HepG2 (cell line): ENCODE measurements at regions not wholly inside any gene's neighbourhood (a gene's known extent, or its start where the extent isn't known, plus 50 kb on each side); places are given as distances from the start of the nearest gene placed in this dataset.
"Not testable (repeated sequence)": the region's sequence is repeated elsewhere in the genome, so short reads cannot be mapped to it uniquely, and the experiment has no call there.

ENCODE experiments used
- ATAC-seq: fragments of 200-7000 bp; cut with Tn5 transposase; 3 replicates; pipeline ENCODE4 v1.9.1; 2020; ENCODE audit warnings: mild to moderate bottlenecking, moderate library complexity
- BruUV-seq: library from RNA; stranded (reverse); fragments of 400-500 nt; replicated peaks from 2 replicates; lab custom pipeline; 2021; lab: Mats Ljungman, UMichigan
- CTCF ChIA-PET: fragments of 300-600 bp; formaldehyde crosslinking; extraction: SDS; loops from one replicate; lab custom pipeline; 2021; ENCODE audit warnings: low total read pairs, inconsistent platforms, low intra/inter-chr PET ratio; lab: Yijun Ruan, JAX
- POLR2A ChIA-PET: fragments of 350-600 bp; sonication (Branson Sonifier 250); formaldehyde crosslinking; loops from one replicate; lab custom pipeline; 2020; ENCODE audit warnings: antibody characterized with exemption, inconsistent platforms; lab: Yijun Ruan, JAX
- DNase-seq: peaks from one replicate; pipeline ENCODE4 v3.0.0-alpha.2; 2015; ENCODE audit warnings: low spot score
- FAIRE-seq: peaks from 3 replicates; lab custom pipeline; 2011; peaks lifted over from hg19 to GRCh38; lab: Jason Lieb, UNC
- H2AFZ ChIP-seq: one replicate; pipeline ENCODE4 v1.6.1; 2011; ENCODE audit warnings: low read length, inconsistent platforms
- H3K27ac ChIP-seq: fragments of 300-600 bp; 3 replicates; pipeline ENCODE4 v1.8.0; 2011; ENCODE audit warnings: mixed run types, mild to moderate bottlenecking, mixed read lengths, low read length, inconsistent platforms; ENCODE audit not compliant: insufficient read depth; ENCODE audit errors: extremely low read length
- H3K27me3 ChIP-seq, 2 experiments: fragments of 200-600 bp in 1 of 2; 2 replicates in 1 of 2; 3 replicates in 1 of 2; pipeline versions ENCODE4 v1.6.0 to v1.8.0; 2011; ENCODE audit warnings: low read length in 2 of 2, mild to moderate bottlenecking in 2 of 2, moderate library complexity in 2 of 2, inconsistent platforms in 1 of 2; ENCODE audit not compliant: insufficient read depth in 2 of 2, control insufficient read depth in 1 of 2
- H3K36me3 ChIP-seq, 2 experiments: fragments of 200-600 bp in 1 of 2; replicated peaks in 1 of 2; 2 replicates in 1 of 2; 3 replicates in 1 of 2; pipeline versions ENCODE4 v1.5.1 to v1.8.0; 2011; ENCODE audit warnings: low read length in 2 of 2, inconsistent platforms in 1 of 2; ENCODE audit not compliant: insufficient read depth in 2 of 2, control insufficient read depth in 1 of 2
- H3K4me1 ChIP-seq: 2 replicates; pipeline ENCODE4 v1.5.1; 2012; ENCODE audit warnings: low read length, inconsistent platforms; ENCODE audit not compliant: insufficient read depth
- H3K4me2 ChIP-seq: 2 replicates; pipeline ENCODE4 v1.6.0; 2011; ENCODE audit warnings: low read depth, low read length, inconsistent platforms
- H3K4me3 ChIP-seq, 3 experiments: fragments of 200-600 bp in 1 of 3; sonication (generic), shearing (Covaris generic) in 1 of 3; replicated peaks in 1 of 3; 2 replicates each; pipeline ENCODE4 v1.5.1; 2011 to 2016; ENCODE audit warnings: low read length in 3 of 3, inconsistent platforms in 2 of 3, low read depth in 2 of 3, mild to moderate bottlenecking in 2 of 3, control low read depth in 1 of 3, mixed read lengths in 1 of 3; ENCODE audit not compliant: insufficient read depth in 1 of 3
- H3K79me2 ChIP-seq: one replicate; pipeline ENCODE4 v1.6.1; 2011; ENCODE audit warnings: low read length, inconsistent platforms; ENCODE audit not compliant: insufficient read depth
- H3K9ac ChIP-seq: 2 replicates; pipeline ENCODE4 v1.6.0; 2011; ENCODE audit warnings: mild to moderate bottlenecking, low read depth, low read length, inconsistent platforms; ENCODE audit not compliant: insufficient read depth
- H3K9me3 ChIP-seq: 2 replicates; pipeline ENCODE4 v1.5.1; 2012; ENCODE audit warnings: mild to moderate bottlenecking, low read length
- H4K20me1 ChIP-seq: 2 replicates; pipeline ENCODE4 v1.6.0; 2011; ENCODE audit warnings: inconsistent platforms, mild to moderate bottlenecking, low read length, moderate library complexity; ENCODE audit not compliant: insufficient read depth
- GATA4 ChIP-seq: sonication (generic); IDR thresholded peaks from 2 replicates; pipeline ENCODE4 v1.6.1; 2016; ENCODE audit warnings: antibody characterized with exemption, low read depth, borderline replicate concordance
- KLF13 ChIP-seq: sonication (generic); formaldehyde crosslinking; IDR thresholded peaks from 2 replicates; pipeline ENCODE4 v1.4.0; 2020; ENCODE audit warnings: mild to moderate bottlenecking, missing genetic modification reagents
- MED8 ChIP-seq: sonication (generic); formaldehyde crosslinking; IDR thresholded peaks from 2 replicates; pipeline ENCODE4 v1.8.1; 2023; ENCODE audit warnings: mild to moderate bottlenecking, missing genetic modification reagents; ENCODE audit not compliant: insufficient replicate concordance
- MYPOP ChIP-seq: sonication (generic); formaldehyde crosslinking; IDR thresholded peaks from 2 replicates; pipeline ENCODE4 v1.8.1; 2023; ENCODE audit warnings: mild to moderate bottlenecking, moderate library complexity, missing genetic modification reagents
- NFE2L2 ChIP-seq: fragments of 150-350 bp; IDR thresholded peaks from 2 replicates; pipeline ENCODE4 v1.6.1; 2014; ENCODE audit warnings: low read length
- PLRG1 ChIP-seq: fragments of 450-650 bp; conservative IDR thresholded peaks from 2 replicates; pipeline ENCODE4 v1.6.1; 2016
- WGBS: methylation state at CpG from one replicate; pipeline ENCODE4 v1.1.6; 2017; ENCODE audit warnings: low lambda C conversion rate; 5-methylcytosine and 5-hydroxymethylcytosine counted together
- in situ Hi-C: cut with HindIII; loops from 2 replicates; pipeline ENCODE4 v1.10.0; 2017; ENCODE audit warnings: low pct_unique_long_range_greater_than_20kb; ENCODE audit not compliant: extremely low pct_ligation_motif_present
- intact Hi-C: fragments of 100-400 bp; cut with micrococcal nuclease; formaldehyde crosslinking; loops from one replicate; pipeline ENCODE4 v1.10.0; 2022; ENCODE audit not compliant: unreplicated experiment

GRCh38 chr2:150803689-150804398 lies 316.4 kb upstream of the RND3 start:
- no peak overlapping the region for H3K27ac ChIP-seq
- peak; percentile 61 for TF ChIP-seq NFE2L2
- no peak for TF ChIP-seq MED8
- no peak for TF ChIP-seq KLF13 (CRISPR knock-in tag)
- H3K9me3 ChIP-seq, result no peaks in the 10 kb centered on the region
- no peak overlapping the region for H3K9ac ChIP-seq
- ChIA-PET CTCF (no interaction called here), POLR2A (no interaction called here)
- intact Hi-C loops (no loop called here), in situ Hi-C loops (no loop called here)
- 7% methylated on average over 6 of the region's 6 CpGs for WGBS
- DNase-seq (no peak), ATAC-seq (no peak), FAIRE-seq (no peak)
- BruUV-seq, result no TSS peak
- no peak overlapping the region for H3K4me3 ChIP-seq
- no peaks in the 10 kb centered on the region for H3K79me2 ChIP-seq
- no peaks in the 10 kb centered on the region for H3K4me1 ChIP-seq
- H3K4me2 ChIP-seq, result no peak overlapping the region
- H3K36me3 ChIP-seq, result no peaks in the 10 kb centered on the region
- H3K27me3 ChIP-seq, result no peaks in the 10 kb centered on the region
- H2AFZ ChIP-seq, result no peak overlapping the region
- no peaks in the 10 kb centered on the region for H4K20me1 ChIP-seq

- FAIRE-seq, result no peak
- no peak overlapping the region for H3K9ac ChIP-seq
Measured at GRCh38 chr2:150802635-150803034, 315.2 kb upstream of the RND3 start.

GRCh38 chr2:150796236-150796635 lies 308.8 kb upstream of the RND3 start:
- H3K79me2 ChIP-seq, H3K4me3 ChIP-seq, CTCF ChIA-PET, H3K9me3 ChIP-seq, H4K20me1 ChIP-seq, H3K27me3 ChIP-seq, POLR2A ChIA-PET, in situ Hi-C loops, DNase-seq, H3K4me2 ChIP-seq, intact Hi-C loops, H2AFZ ChIP-seq, H3K9ac ChIP-seq, BruUV-seq, H3K27ac ChIP-seq, FAIRE-seq, ATAC-seq, H3K4me1 ChIP-seq, H3K36me3 ChIP-seq: not testable (repeated sequence)
- WGBS, result 25% methylated on average over 3 of the region's 3 CpGs

More at GRCh38 chr2:150802635-150803034, 315.2 kb upstream of the RND3 start:
- no peak overlapping the region for H2AFZ ChIP-seq
- no peak for DNase-seq
- no peaks in the 10 kb centered on the region for H3K27me3 ChIP-seq
- H3K4me1 ChIP-seq, result no peaks in the 10 kb centered on the region
- H3K4me2 ChIP-seq, result no peak overlapping the region
- no peak overlapping the region for H3K27ac ChIP-seq
- no peak overlapping the region for H3K4me3 ChIP-seq
- H4K20me1 ChIP-seq, result no peaks in the 10 kb centered on the region
- no peaks in the 10 kb centered on the region for H3K79me2 ChIP-seq
- no peaks in the 10 kb centered on the region for H3K36me3 ChIP-seq
- no TSS peak for BruUV-seq
- in situ Hi-C loops, result no loop called here
- no peak for ATAC-seq
- no peaks in the 10 kb centered on the region for H3K9me3 ChIP-seq
- 6% methylated on average over 1 of the region's 1 CpG for WGBS
- ChIA-PET POLR2A (no interaction called here), CTCF (no interaction called here)
- intact Hi-C loops, result no loop called here
- TF ChIP-seq MYPOP (CRISPR knock-in tag) (no peak), GATA4 (no peak), PLRG1 (no peak)
